GM21529 (cell line): ENCODE measurements at regions not wholly inside any gene's neighbourhood (a gene's known extent, or its start where the extent isn't known, plus 50 kb on each side); places are given as distances from the start of the nearest gene placed in this dataset.
A peak's percentile ranks its signal among the peaks of the same experiment; 100 is the strongest.

Source experiments
- ATAC-seq: cut with Tn5 transposase; IDR thresholded peaks from one replicate; pipeline ENCODE4 v1.9.1; 2021; ENCODE audit not compliant: unreplicated experiment

- no peak for ATAC-seq
Measured at GRCh38 chr6:12381587-12381986, 91.4 kb downstream of the EDN1 start.

- ATAC-seq = peak; percentile 73
Measured at GRCh38 chr6:12383448-12383847, 93.3 kb downstream of the EDN1 start.

- no peak for ATAC-seq
Measured at GRCh38 chr6:12384357-12384912, 94.3 kb downstream of the EDN1 start.

GRCh38 chr6:12385316-12385715 is 95.2 kb downstream of the EDN1 start:
- ATAC-seq = no peak

- ATAC-seq = no peak
Measured at GRCh38 chr6:12386816-12387215, 96.7 kb downstream of the EDN1 start.

- no peak for ATAC-seq
Measured at GRCh38 chr6:12391472-12391871, 101.3 kb downstream of the EDN1 start.

GRCh38 chr6:12392490-12392889 is 102.3 kb downstream of the EDN1 start:
- ATAC-seq = no peak

GRCh38 chr6:12393100-12393499 is 102.9 kb downstream of the EDN1 start:
- ATAC-seq = no peak

GRCh38 chr6:12394170-12394569 is 104.0 kb downstream of the EDN1 start:
- no peak for ATAC-seq

- no peak for ATAC-seq
Measured at GRCh38 chr6:12395898-12396297, 105.7 kb downstream of the EDN1 start.

- ATAC-seq = no peak
Measured at GRCh38 chr6:12401200-12401599, 111.0 kb downstream of the EDN1 start.

- no peak for ATAC-seq
Measured at GRCh38 chr6:12403201-12403826, 113.2 kb downstream of the EDN1 start.

- ATAC-seq = no peak
Measured at GRCh38 chr6:12403947-12404647, 113.9 kb downstream of the EDN1 start.

GRCh38 chr6:12404651-12405050 is 114.5 kb downstream of the EDN1 start:
- ATAC-seq = no peak

GRCh38 chr6:12408752-12409151 is 118.6 kb downstream of the EDN1 start:
- no peak for ATAC-seq

GRCh38 chr6:12410946-12411345 is 120.8 kb downstream of the EDN1 start:
- ATAC-seq = no peak

- no peak for ATAC-seq
Measured at GRCh38 chr6:12414096-12414675, 124.0 kb downstream of the EDN1 start.

GRCh38 chr6:12415980-12416598 is 125.9 kb downstream of the EDN1 start:
- ATAC-seq = no peak

GRCh38 chr6:12417191-12417590 is 127.0 kb downstream of the EDN1 start:
- ATAC-seq = no peak

GRCh38 chr6:12418946-12419345 is 128.8 kb downstream of the EDN1 start:
- no peak for ATAC-seq

GRCh38 chr6:12419631-12420272 is 129.6 kb downstream of the EDN1 start:
- ATAC-seq = no peak
